HG02642 (cell line): ENCODE measurements at regions not wholly inside any gene's neighbourhood (a gene's known extent, or its start where the extent isn't known, plus 50 kb on each side); places are given as distances from the start of the nearest gene placed in this dataset.

Experiments
- ATAC-seq: cut with Tn5 transposase; IDR thresholded peaks from one replicate; pipeline ENCODE4 v1.9.1; 2021; ENCODE audit warnings: mild to moderate bottlenecking; ENCODE audit not compliant: unreplicated experiment, poor library complexity

- no peak for ATAC-seq
Observed at GRCh38 chr17:33603789-33604188, 310.7 kb upstream of the ASIC2 start.

DNA sequence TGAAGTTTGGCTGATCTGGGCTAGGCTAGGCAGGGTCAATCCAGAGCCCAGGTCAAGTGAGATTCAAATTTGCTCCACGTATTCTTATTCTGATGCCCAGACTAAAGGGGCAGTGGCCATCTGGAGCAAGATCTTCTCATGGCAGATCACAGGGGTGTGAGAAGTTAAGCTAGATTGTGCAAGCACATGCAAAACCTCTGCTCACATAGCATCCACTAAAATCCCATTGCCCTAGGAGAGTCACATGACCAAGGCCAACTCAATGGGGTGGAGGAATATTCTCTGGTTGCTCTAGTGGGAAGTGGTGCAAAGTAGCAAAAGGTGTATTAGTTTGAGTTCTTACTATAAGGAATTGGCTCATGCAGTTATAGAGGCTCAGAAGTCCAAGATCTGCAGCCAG, 318.4 kb upstream of the ASIC2 start:
- no peak for ATAC-seq

GRCh38 chr17:33615861-33616260, 322.8 kb upstream of the ASIC2 start:
- ATAC-seq = no peak

DNA sequence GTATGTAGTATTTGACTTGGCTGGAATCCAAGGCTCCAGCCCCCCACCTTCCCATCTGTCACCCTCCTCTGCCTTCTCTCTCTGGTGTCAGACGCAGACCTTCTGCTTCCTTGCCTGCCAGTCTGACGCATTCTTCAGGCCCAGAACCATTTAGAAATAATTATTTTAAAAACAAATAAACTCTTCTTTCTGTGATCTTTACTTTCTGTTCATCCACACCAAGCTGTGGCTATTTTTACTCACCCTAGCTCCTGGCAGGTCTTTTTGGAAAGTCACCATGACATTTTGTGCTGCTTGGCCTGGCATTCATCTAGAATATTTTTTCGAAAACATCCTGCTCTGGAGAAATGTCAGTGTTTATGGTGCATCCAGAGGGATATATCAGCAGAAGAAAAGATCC, 330.7 kb upstream of the ASIC2 start:
- ATAC-seq = no peak

GRCh38 chr17:33628500-33629346, 335.6 kb upstream of the ASIC2 start:
- ATAC-seq = no peak

DNA sequence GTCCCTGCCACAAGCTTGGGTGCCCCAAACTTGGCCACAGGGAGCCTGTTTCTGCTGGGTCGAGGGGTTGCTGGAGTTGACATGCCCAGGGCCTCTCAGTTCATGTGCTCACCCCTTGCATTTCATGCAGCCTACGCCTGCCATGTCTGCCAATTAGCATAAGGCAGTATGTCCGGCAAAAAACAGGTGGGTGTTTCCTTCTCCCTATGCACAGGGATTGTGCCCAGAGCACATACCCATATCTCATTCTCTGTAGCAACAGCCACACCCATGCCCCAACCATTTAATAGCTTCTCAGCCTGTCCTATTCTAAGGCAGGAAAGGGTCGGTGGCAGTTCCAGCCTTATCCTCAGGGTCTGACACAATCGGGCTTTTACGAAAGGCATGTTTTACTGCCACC, 340.4 kb upstream of the ASIC2 start:
- no peak for ATAC-seq

DNA sequence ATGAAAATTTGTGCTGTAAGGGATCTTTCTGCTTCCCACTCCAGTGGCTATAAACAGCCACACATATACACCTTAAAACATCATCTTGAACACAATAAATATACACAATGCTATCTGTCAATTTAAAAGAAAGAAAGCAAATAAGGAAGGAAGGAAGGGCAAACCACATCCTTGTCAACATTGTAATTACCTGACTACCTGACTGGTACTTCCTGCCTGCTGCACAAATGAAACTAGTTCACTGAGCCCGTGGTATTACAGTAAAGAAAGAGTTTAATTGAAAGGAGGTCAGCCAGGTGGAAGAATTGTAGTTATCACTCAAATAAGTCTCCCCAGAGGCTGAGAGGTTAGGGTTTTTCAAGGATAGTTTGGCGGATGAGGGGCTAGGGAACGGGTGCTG, 344.4 kb upstream of the ASIC2 start:
- ATAC-seq = no peak

DNA sequence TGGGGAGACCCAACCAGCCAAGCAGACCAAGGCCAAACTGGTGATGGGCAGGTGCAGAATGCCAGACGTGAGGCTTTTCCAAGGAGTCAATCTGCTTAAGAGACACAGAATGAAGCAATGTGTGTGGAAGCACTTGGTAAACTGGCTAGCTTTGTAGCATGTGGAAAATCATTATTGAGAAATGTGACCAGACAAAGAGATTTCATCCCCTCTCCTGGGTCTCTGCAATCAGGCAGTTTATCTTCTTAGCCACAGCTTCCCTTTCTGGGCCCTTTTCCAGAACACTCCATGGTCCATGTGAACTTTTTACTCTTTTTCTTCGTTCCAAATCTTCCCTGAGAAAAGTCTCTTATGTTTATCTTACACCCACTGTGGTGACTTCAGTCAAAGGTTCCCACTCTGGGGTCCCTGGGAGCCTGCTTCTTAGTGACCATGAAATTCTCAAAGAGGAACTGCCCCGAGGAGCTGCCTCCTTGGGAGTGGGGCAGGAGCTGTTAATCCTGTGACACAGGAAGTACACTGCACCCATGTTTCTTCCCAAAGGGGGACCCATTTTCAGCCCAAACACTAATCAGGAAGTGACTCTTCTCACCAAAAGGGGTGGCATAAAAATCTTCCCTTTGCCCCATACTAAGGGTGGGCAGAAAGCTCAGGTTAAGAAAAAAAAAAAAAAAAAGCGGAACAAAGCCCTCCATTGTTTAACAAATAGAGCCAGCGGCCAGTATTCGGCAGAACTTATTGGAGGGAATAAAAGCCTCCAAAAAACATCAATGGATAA, 346.2 kb upstream of the ASIC2 start:
- no peak for ATAC-seq

GRCh38 chr17:33640629-33641028, 347.5 kb upstream of the ASIC2 start:
- no peak for ATAC-seq

GRCh38 chr17:33642002-33642401, 348.9 kb upstream of the ASIC2 start:
- no peak for ATAC-seq

- ATAC-seq = no peak
Observed at GRCh38 chr17:33647956-33648355, 354.9 kb upstream of the ASIC2 start.

- no peak for ATAC-seq
Observed at GRCh38 chr17:33650304-33650703, 357.2 kb upstream of the ASIC2 start.

DNA sequence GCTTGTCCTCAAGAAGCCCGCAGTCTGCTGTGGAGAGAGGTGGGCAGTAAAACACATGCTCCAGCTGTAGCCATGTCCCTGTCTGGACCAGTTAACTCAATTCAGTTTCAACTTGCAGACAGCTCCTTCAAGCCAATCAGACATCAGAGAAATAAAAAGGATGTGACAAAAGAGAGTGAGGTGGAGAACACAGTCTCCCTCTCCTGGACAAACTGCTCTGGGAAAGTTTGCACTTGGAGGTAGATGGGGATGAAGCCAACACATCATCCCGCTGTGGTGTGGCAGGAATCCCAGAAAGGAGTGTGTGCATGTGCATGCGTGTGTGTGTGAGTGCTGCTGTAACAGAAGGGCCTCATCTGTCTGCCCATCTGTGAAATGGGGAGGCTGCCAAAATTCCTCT, 358.6 kb upstream of the ASIC2 start:
- no peak for ATAC-seq

- ATAC-seq = no peak
Observed at GRCh38 chr17:33652731-33653398, 359.8 kb upstream of the ASIC2 start.

DNA sequence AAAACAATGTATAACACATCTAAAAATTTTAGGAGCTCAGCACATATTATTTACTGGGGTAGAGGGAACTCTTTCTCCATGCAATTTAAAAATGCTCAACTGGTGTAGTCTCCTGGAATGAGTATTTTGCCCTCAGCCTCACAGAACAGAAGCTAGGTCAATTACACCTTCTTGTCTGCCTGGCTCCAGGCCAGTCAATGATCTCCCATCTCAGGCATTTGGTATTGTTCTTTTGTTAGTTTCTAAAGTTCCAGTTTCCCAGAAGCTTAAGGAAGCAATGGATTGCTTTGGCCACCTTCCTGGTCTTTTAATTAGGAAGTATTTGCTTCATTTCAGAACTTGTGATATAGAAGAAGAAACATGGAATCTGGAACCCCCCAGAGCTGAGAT, 360.3 kb upstream of the ASIC2 start:
- no peak for ATAC-seq

GRCh38 chr17:33657181-33657580, 364.1 kb upstream of the ASIC2 start:
- no peak for ATAC-seq

GRCh38 chr17:33661975-33662374, 368.9 kb upstream of the ASIC2 start:
- no peak for ATAC-seq

GRCh38 chr17:33664116-33664840, 371.2 kb upstream of the ASIC2 start:
- ATAC-seq = no peak

- ATAC-seq = no peak
Observed at GRCh38 chr17:33667052-33667509, 374.0 kb upstream of the ASIC2 start.

- ATAC-seq = no peak
Observed at GRCh38 chr17:33667671-33668070, 374.6 kb upstream of the ASIC2 start.
